ENCODE measurements at regions not wholly inside any gene's neighbourhood (a gene's known extent, or its start where the extent isn't known, plus 50 kb on each side); places are given as distances from the start of the nearest gene placed in this dataset.

- DNase-seq, result no peak
- Histone ChIP-seq H3K9me3 (replicated peaks) (0 out of 2 replicates have a peak, but pooled peaks cover 3% of the 10 kb centered on the region), H3K4me1 (no peaks in the 10 kb centered on the region)
Measured at GRCh38 chr13:80654638-80655249, 313.8 kb upstream of the SPRY2 start.

DNA sequence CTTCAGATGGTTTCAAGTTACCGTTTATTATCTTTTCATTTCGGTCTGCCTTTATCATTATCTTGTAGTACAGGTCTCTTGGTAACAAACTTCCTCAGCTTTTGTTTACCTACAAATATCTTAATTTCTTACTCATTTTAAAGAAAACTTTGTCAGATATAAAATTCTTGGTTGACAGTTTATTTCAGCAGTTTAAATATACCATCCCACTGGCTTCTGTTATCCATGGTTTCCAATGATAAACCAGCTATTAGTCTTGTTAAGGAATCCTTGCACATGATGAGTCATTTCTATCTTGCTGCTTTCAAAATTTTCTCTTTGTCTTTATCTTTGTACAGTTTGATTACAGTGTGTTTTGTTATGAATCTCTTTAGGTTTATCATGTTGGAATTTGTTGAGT lies 308.3 kb upstream of the SPRY2 start:
- no peaks in the 10 kb centered on the region for H3K36me3 ChIP-seq
- no peak overlapping the region for H3K4me3 ChIP-seq
- 0 out of 2 replicates have a peak, but pooled peaks cover 2% of the 10 kb centered on the region for H3K4me1 ChIP-seq
- no peaks in the 10 kb centered on the region for H3K27me3 ChIP-seq
- DNase-seq, result no peak
- no peak overlapping the region for H3K27ac ChIP-seq
- 0 out of 2 replicates have a peak, but pooled peaks cover 3% of the 10 kb centered on the region for H3K9me3 ChIP-seq (replicated peaks)

More at GRCh38 chr13:80654638-80655249, 313.8 kb upstream of the SPRY2 start:
- H3K27ac ChIP-seq, result no peak overlapping the region
- H3K36me3 ChIP-seq, result no peaks in the 10 kb centered on the region
- no peaks in the 10 kb centered on the region for H3K27me3 ChIP-seq
- no peak overlapping the region for H3K4me3 ChIP-seq

DNA sequence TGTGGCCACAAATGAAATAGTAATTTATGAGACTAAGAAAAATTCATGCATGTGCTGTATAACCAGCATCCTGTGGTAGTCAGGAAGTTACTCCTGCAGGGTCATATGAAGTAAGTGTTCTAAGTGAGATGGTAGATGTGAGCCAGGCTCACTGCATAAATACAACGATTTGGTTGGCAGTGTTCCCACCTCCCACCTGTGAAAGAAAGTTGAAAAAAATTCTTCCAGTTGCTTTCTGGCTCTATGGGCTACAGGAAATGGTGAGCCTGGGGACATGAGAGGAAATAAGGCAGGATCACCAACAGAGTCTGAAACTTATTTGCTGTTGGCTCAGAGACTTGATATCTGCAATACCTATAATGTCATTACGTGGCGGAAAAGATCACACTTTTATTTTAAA lies 301.7 kb upstream of the SPRY2 start:
- no peaks in the 10 kb centered on the region for H3K9me3 ChIP-seq (replicated peaks)
- H3K27ac ChIP-seq, result no peak overlapping the region
- peaks cover 12% of the 10 kb centered on the region; the same call in 1 of the 2 replicates for H3K4me1 ChIP-seq
- no peak overlapping the region for H3K4me3 ChIP-seq
- DNase-seq, result peak; percentile 22 to 61
- H3K27me3 ChIP-seq, result no peaks in the 10 kb centered on the region
- H3K36me3 ChIP-seq, result no peaks in the 10 kb centered on the region; the same call in 1 of the 2 replicates

DNA sequence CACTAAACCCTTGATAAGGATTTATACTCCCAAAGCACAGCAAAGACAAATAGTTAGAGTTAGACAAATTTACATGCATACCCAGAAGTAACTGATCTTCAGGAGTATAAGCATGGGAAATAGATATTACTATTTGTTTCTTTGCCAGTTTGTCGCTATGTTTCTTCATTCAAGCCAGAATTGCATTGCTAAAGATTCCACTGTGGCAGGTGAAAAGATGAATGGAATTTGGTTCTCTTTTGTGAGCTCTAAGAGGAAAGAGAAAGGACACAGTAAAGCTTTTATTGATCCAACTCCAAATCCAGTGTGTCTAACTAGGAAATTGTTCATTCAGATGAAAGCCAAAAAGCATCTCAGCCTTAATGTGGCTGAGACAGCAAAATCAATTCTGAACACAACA lies 292.3 kb upstream of the SPRY2 start:
- Histone ChIP-seq H3K4me1 (peaks cover 29% of the 10 kb centered on the region), H3K27ac (no peak overlapping the region), H3K4me3 (no peak overlapping the region), H3K9me3 (replicated peaks) (no peaks in the 10 kb centered on the region), H3K27me3 (no peaks in the 10 kb centered on the region), H3K36me3 (no peaks in the 10 kb centered on the region)
- DNase-seq, result no peak

DNA sequence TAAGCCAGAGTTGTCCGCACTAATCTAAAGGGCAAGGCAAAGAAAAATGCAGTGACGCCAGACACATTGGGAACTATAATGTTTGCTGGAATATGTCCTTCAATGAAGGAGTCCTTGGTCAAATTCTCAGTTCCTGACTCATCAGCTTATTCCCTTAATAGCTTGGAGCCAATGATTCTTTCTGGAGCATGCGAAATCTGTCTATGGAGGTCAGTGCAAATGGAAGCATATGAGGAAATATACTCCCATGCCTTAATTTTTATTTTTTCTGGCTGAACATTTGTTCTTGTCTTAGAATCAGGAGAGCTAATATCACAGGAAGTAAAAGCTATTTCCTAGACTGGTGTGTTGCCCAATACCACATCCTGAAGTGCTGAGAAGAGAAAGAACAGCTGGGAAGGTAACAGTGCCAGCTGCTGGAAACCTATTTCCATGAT lies 289.8 kb upstream of the SPRY2 start:
- Histone ChIP-seq H3K27me3 (no peaks in the 10 kb centered on the region), H3K4me3 (no peak overlapping the region), H3K36me3 (no peaks in the 10 kb centered on the region), H3K9me3 (replicated peaks) (no peaks in the 10 kb centered on the region), H3K27ac (peak overlapping the region; percentile 69), H3K4me1 (peaks cover 29% of the 10 kb centered on the region)
- peak; percentile 55 to 88 for DNase-seq

DNA sequence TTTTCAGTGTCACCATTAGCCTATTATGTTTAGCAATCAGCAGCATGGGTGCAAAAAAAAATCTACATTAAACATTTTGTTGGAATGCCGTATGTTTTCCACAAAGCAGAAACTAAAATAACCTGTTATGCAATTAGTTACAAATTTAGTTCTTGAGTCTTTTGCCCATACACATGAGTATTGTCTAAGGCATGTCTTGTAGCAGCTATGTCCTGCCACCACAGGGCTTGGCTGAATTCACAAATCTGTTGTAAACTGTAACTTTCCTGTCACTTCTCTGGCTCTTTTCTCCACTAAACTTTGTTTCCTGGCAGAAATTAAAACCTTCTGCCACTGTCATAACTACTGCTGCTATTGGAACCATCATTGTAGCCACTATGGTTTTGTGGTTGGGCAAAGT lies 277.9 kb upstream of the SPRY2 start:
- H3K4me1 ChIP-seq, result no peaks in the 10 kb centered on the region

GRCh38 chr13:80612804-80613203 lies 271.9 kb upstream of the SPRY2 start:
- Histone ChIP-seq H3K4me1 (no peaks in the 10 kb centered on the region), H3K9me3 (replicated peaks) (no peaks in the 10 kb centered on the region), H3K36me3 (no peaks in the 10 kb centered on the region), H3K27ac (no peak overlapping the region), H3K27me3 (no peaks in the 10 kb centered on the region), H3K4me3 (no peak overlapping the region)
- DNase-seq, result no peak

More for the DNA sequence above, 277.9 kb upstream of the SPRY2 start:
- Histone ChIP-seq H3K36me3 (no peaks in the 10 kb centered on the region), H3K27me3 (no peaks in the 10 kb centered on the region), H3K4me3 (no peak overlapping the region), H3K27ac (no peak overlapping the region), H3K9me3 (replicated peaks) (no peaks in the 10 kb centered on the region)
- DNase-seq, result no peak

DNA sequence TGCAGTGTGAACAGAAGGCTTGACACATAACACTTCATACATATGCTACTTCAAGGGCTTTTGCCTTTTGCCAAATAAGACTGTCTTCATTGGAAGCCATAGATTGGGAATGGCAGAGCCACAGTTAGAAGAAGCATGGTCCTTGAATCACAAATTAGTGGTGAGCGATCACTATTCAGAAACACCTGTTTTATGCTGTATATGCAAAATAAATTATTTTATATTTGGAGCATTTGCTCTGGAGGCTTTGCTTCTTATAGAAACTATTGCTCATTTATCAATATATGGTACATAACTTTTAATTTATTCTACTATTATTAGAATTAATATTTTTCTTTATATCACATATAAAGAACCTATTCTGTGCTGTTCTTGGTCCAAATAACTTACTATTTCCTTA lies 270.4 kb upstream of the SPRY2 start:
- no peaks in the 10 kb centered on the region for H3K27me3 ChIP-seq
- no peak overlapping the region for H3K27ac ChIP-seq
- H3K9me3 ChIP-seq (replicated peaks), result 0 out of 2 replicates have a peak, but pooled peaks cover 3% of the 10 kb centered on the region
- H3K4me1 ChIP-seq, result no peaks in the 10 kb centered on the region
- no peak overlapping the region for H3K4me3 ChIP-seq
- no peak for DNase-seq
- H3K36me3 ChIP-seq, result no peaks in the 10 kb centered on the region

GRCh38 chr13:80605716-80606115 lies 264.8 kb upstream of the SPRY2 start:
- Histone ChIP-seq H3K36me3 (no peaks in the 10 kb centered on the region), H3K27ac (no peak overlapping the region), H3K4me1 (no peaks in the 10 kb centered on the region), H3K4me3 (no peak overlapping the region), H3K9me3 (replicated peaks) (0 out of 2 replicates have a peak, but pooled peaks cover 3% of the 10 kb centered on the region), H3K27me3 (no peaks in the 10 kb centered on the region)
- no peak for DNase-seq

DNA sequence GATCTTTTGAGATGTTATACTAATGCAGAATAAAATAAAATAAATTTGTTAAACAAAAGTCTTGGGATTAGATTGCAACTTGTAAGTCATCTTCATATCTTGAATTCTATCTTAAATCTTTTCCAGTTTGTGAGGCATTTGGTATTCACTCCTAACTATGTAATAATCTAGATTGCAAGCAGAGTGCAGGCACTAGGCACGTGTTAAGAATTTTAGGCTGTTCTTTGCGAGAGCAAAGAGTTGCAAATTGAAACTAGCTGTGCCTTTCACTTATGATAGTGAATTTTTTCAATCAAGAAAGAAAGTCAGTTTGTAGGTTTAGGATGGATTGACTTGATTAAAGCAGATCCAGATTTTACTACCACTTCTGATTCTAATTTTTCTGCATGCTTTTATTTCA lies 264.1 kb upstream of the SPRY2 start:
- Histone ChIP-seq H3K4me1 (peaks cover under 1% of the 10 kb centered on the region; the same call in 1 of the 2 replicates), H3K36me3 (no peaks in the 10 kb centered on the region), H3K27me3 (no peaks in the 10 kb centered on the region), H3K4me3 (no peak overlapping the region), H3K9me3 (replicated peaks) (0 out of 2 replicates have a peak, but pooled peaks cover 3% of the 10 kb centered on the region), H3K27ac (no peak overlapping the region)
- no peak for DNase-seq

GRCh38 chr13:80604098-80604497 lies 263.2 kb upstream of the SPRY2 start:
- Histone ChIP-seq H3K27ac (no peak overlapping the region), H3K27me3 (no peaks in the 10 kb centered on the region)

GRCh38 chr13:80603351-80603750 lies 262.4 kb upstream of the SPRY2 start:
- no peak overlapping the region for H3K4me3 ChIP-seq
- no peaks in the 10 kb centered on the region for H3K36me3 ChIP-seq
- peaks cover 17% of the 10 kb centered on the region for H3K4me1 ChIP-seq
- no peak for DNase-seq
- no peaks in the 10 kb centered on the region for H3K27me3 ChIP-seq
- 0 out of 2 replicates have a peak, but pooled peaks cover 3% of the 10 kb centered on the region for H3K9me3 ChIP-seq (replicated peaks)
- no peak overlapping the region for H3K27ac ChIP-seq

More at GRCh38 chr13:80604098-80604497, 263.2 kb upstream of the SPRY2 start:
- Histone ChIP-seq H3K36me3 (no peaks in the 10 kb centered on the region), H3K4me1 (peaks cover 10% of the 10 kb centered on the region), H3K4me3 (no peak overlapping the region), H3K9me3 (replicated peaks) (0 out of 2 replicates have a peak, but pooled peaks cover 3% of the 10 kb centered on the region)
- DNase-seq, result no peak

GRCh38 chr13:80599765-80600164 lies 258.8 kb upstream of the SPRY2 start:
- Histone ChIP-seq H3K36me3 (no peaks in the 10 kb centered on the region), H3K27me3 (no peaks in the 10 kb centered on the region), H3K27ac (no peak overlapping the region), H3K9me3 (replicated peaks) (no peaks in the 10 kb centered on the region; the same call in 1 of the 2 replicates), H3K4me1 (peaks cover 26% of the 10 kb centered on the region), H3K4me3 (no peak overlapping the region)
- peak in 1 of 2 experiments; percentile 12 for DNase-seq

DNA sequence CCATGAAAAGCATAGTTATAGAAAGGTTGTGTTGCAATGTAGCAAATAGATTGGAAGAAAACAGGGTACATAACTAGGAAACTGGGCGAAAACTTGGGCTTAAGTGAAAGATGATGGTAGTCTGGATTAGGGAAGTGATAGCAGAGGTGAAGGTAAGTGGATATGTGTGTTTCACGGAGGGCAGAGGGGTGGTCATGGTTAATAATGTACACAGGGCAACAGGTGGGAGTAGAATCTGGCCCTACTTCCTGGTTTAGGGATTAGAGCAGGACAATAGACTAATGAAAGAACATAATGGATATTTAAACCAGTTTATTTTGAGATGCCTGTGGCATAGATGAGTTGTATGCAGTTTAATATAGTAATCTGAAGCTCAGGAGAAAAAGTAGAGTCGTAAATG lies 257.3 kb upstream of the SPRY2 start:
- H3K9me3 ChIP-seq (replicated peaks), result no peaks in the 10 kb centered on the region; the same call in 1 of the 2 replicates
- peak; percentile 51 to 79 for DNase-seq
- no peaks in the 10 kb centered on the region for H3K36me3 ChIP-seq
- H3K4me3 ChIP-seq, result no peak overlapping the region
- peaks cover 26% of the 10 kb centered on the region for H3K4me1 ChIP-seq
- no peaks in the 10 kb centered on the region for H3K27me3 ChIP-seq
- peak overlapping the region; percentile 57 for H3K27ac ChIP-seq

DNA sequence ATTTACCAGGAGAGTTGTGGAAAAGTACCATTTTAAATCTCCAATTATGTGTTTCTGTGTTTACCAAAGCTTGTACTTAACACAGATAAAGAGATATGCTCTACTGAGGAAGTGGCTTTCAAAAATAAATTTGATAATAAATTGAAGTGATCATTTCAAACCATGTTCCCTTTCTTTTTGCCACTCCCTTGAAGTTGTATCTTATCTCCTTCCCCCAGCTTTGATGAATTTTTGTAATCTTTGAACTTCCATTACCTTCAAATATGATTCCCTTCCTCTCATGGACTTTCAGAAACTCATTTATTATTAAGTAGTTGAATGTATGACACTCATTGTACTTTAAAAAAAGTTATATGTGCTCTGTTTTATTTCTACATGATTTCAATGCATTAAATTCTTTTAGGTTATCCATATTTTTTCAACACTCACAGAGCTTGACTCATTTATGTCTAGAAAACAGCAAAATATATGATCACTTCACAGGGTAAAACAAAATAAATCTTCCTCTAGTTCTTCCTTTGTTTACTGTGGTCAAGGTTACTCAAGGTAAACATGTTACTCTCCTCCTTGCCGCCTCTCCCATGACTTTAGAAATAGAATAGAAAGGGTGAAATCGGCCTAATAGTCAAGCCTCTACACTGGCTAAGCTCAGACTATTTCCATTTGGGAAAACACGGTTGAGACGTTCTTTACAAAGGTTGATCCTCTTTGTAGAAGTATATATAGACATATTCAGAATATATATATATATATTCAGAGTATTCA lies 251.2 kb upstream of the SPRY2 start:
- DNase-seq, result no peak
- H3K27me3 ChIP-seq, result no peaks in the 10 kb centered on the region
- H3K4me1 ChIP-seq, result no peaks in the 10 kb centered on the region
- no peak overlapping the region for H3K27ac ChIP-seq
- H3K4me3 ChIP-seq, result no peak overlapping the region
- H3K9me3 ChIP-seq (replicated peaks), result no peaks in the 10 kb centered on the region; the same call in 1 of the 2 replicates
- no peaks in the 10 kb centered on the region for H3K36me3 ChIP-seq
